SK-N-DZ (cell line): ENCODE measurements at regions not wholly inside any gene's neighbourhood (a gene's known extent, or its start where the extent isn't known, plus 50 kb on each side); places are given as distances from the start of the nearest gene placed in this dataset.

ENCODE experiments used
- DNase-seq: peaks from one replicate; pipeline ENCODE4 v3.0.0-alpha.2; 2015; ENCODE audit warnings: low spot score

DNA sequence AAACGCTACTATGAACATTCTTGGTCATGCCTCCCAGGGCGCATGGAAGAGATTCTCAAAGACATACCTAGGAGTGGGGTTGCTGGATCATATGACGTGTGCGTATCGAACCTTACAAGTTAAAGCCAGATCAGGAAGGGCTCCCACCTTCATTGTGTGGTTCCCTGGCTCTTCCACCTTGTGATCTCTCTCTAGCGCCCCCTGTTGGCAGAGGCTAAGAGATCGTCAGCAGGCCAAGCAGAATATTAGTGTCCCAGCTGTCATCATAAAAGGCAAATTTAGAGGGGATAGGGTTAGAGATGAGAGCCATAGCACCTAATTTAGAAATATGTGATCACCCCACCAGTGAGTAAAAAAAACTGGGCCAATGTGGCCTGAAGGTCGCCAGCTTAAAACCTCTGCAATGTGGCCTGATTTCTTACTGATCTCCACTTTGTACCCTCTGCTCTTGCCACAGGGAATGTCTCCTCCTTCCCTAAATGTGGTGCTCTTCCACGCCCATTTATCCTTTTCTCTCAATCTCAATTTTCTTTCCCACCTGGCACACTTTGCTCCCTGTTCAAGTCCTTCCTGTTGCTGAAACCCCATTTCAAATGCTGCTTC is 91.7 kb upstream of the SHB start:
- peak; percentile 61 for DNase-seq

DNA sequence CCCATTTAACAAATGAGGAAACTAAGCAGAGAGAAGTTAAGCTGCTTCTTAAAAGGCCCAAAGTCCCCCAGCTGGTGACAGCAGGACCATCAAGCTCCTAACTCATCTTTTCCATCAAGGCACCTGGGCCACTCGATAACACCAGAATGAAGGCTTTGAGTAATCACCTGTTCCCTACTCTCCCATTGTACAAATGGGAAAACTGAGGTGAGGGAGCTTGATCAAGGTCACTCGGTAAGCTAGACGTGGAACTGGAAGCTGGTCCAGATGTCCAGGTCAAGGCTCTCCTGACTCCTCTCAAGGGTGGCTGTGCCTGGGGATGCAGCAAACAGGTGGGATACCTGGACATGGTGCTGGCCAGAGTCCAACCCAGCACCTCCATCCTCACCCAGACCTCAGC is 90.6 kb upstream of the SHB start:
- DNase-seq, result no peak

- no peak for DNase-seq
Measured at GRCh38 chr9:38158628-38159027, 89.6 kb upstream of the SHB start.

DNA sequence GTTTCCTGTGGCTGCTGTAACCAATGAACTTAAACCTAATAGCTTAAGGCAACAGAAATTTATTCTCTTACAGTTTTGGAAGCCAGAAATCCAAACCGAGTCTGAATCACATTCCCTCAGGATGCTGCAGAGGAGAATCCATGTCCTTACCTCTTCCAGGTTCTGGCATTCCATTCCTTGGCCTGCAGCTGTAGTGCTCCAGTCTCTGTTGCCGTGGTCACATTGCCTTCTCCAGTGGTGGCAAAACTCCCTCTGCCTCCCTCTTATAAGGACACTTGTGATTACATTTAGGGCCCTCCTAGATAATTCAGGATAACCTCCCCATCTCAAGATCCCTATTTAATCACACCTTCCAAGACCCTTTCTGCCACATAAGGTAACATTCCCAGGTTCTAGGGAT is 88.7 kb upstream of the SHB start:
- no peak for DNase-seq

- peak; percentile 56 for DNase-seq
Measured at GRCh38 chr9:38154501-38155421, 85.7 kb upstream of the SHB start.

DNA sequence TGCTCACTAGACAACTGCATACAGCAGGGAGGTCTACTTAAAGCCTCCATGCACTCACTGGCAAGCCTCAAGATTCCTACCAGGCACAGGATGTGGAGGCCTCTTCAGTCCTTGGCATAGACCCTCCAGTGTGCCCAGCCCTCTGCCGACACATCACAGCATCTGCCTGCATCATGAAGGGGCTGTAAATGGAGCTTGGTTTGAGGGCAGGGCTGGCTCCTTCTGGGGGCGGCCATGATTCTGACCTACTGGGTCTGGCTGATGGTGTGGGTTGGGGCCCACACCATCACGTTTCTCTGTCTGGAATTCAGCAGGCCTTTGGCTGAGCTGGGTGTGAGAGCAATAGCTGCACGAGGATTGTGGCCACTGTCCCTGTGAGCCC is 84.9 kb upstream of the SHB start:
- DNase-seq, result no peak

GRCh38 chr9:38153152-38153909 is 84.3 kb upstream of the SHB start:
- DNase-seq, result no peak

DNA sequence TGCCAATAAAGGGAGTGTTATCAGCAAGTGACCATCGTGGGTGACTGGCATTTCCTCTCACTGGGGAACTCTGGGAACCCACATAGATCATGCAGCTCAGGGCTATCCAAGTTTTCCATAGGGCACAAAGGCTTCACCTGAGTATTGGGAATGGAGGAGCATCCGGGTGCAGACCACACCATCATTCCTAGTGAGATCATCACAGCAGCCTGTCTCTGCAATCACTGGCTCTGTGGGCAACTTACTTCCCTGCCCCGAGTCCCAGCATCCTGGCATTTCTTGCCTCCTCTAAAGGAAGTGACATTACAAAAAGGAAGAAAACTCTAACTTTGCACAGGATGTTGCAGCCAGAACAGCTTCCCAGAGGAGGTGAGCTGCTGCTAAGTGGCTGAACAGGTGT is 80.6 kb upstream of the SHB start:
- DNase-seq, result no peak

DNA sequence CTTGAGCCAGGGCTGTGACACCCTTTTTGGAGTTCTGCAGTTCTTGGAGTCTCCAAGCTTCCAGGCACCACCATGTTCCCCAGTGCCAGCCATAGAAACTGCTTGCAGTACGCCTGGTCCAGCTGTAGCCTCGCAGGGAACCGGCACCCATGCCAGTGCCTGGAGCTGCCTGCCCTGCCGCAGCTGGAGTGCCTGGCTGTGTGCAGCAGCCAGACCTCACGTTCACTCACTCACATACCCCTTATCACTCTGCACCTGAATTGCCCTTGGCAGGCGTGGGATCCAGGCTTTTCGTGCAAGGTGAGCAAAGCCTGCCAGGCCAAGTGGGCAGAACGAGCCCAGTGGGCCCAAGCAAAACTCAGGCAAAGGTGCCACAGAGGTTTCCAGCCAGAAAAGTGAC is 77.8 kb upstream of the SHB start:
- DNase-seq, result no peak

- no peak for DNase-seq
Measured at GRCh38 chr9:38145526-38146053, 76.6 kb upstream of the SHB start.

DNA sequence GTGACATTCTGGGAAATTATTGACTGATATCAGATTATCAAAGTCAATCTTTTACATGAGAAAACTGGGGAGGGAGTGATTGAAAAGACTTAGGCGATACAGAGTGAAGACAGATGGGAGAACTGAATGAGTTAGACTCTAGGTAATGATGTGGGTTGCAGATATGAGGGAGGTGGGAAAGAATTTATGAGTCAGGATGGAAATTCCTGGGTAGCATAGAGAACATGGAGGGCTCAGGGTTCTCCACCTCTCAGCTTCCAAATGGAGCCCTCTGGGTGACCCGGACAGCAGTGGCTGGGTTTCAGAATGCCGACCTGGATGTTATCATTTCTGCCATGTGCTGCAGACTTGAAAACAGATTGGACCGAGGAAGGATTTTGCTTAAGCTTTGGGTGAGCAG is 75.4 kb upstream of the SHB start:
- no peak for DNase-seq

- no peak for DNase-seq
Measured at GRCh38 chr9:38141746-38142591, 72.9 kb upstream of the SHB start.

DNA sequence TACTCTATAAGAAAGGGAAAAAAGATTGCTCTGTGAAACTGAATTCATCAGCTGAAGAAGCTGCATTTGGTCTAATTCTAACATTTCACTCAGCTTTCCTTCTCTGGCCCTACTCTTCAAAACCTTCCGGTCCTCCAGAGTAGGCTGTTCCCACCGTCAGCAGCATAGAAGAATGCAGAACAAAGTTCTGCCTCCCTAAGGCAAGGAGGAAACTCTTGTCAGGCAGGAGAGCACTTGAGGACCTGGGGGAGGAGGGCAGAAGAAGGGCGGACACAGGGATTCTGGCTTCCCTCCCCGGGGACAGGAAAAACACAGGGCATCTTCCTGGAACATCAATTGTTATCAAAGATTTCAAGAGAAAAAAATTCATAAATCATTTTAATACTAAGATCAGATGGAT is 69.2 kb upstream of the SHB start:
- no peak for DNase-seq

- no peak for DNase-seq
Measured at GRCh38 chr9:38137342-38137741, 68.3 kb upstream of the SHB start.

DNA sequence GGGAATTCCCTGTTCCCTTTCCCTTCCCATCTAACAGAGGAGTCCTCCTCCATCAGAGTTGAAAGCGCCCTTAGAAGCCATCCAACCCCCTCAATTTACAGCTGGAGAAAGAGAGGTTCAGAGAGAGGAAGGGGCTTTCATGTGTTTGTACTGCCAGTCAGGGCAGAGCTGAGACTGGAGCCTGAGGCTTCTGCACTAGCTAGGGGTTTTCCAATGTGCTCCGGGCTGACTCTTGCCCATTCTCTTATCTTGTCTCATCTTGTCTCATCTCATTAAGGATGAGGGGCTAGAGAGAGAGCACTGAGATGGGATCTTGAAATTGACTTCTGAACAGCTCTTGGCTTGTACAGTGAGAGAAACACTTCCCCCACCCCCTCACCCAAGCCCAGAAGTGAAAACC is 67.4 kb upstream of the SHB start:
- peak; percentile 69 for DNase-seq

- no peak for DNase-seq
Measured at GRCh38 chr9:38134611-38135237, 65.7 kb upstream of the SHB start.

- no peak for DNase-seq
Measured at GRCh38 chr9:38133595-38133994, 64.6 kb upstream of the SHB start.

DNA sequence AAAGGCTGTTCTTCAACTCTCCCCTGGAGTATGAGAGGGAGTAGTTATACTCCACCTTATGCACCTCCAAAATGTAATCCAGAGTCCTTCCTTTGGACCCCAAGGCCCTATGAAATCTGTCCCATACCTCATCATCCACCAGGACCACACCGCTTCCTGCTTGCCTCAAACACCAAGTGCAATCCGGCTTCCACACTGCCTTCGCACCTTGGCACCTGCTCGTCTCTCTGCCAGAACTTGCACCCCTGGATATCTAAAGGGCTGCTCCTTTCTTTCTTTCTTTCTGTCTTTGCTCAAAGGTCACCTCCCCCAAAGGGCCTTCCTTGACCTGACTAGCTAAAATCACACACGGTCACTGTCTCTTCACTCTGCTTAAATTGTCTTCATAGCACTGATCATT is 63.9 kb upstream of the SHB start:
- DNase-seq, result no peak

- DNase-seq, result peak; percentile 52
Measured at GRCh38 chr9:38131729-38132128, 62.7 kb upstream of the SHB start.

GRCh38 chr9:38130724-38131123 is 61.7 kb upstream of the SHB start:
- DNase-seq, result no peak

GRCh38 chr9:38129366-38129765 is 60.3 kb upstream of the SHB start:
- DNase-seq, result no peak
